ENCODE measurements at regions not wholly inside any gene's neighbourhood (a gene's known extent, or its start where the extent isn't known, plus 50 kb on each side); places are given as distances from the start of the nearest gene placed in this dataset.
A peak's percentile ranks its signal among the peaks of the same experiment; 100 is the strongest.

- TF ChIP-seq CTCF (IDR thresholded peaks at IDR 0.05), result no peak
- DNase-seq (ENCODE audit: low spot score) (no peak), ATAC-seq (ENCODE audit: low FRiP score) (no peak)
Measured at GRCh38 chr4:53783208-53783859, 192.0 kb upstream of the LNX1 start.

GRCh38 chr4:53782458-53782845, 191.2 kb upstream of the LNX1 start:
- no peak for DNase-seq (ENCODE audit: low spot score)
- no peak for ATAC-seq (ENCODE audit: low FRiP score)
- no peak for TF ChIP-seq CTCF (IDR thresholded peaks at IDR 0.05)

- ATAC-seq (ENCODE audit: low FRiP score) (no peak), DNase-seq (ENCODE audit: low spot score) (no peak)
- TF ChIP-seq CTCF (IDR thresholded peaks at IDR 0.05), result no peak
Measured at GRCh38 chr4:53781629-53782457, 190.6 kb upstream of the LNX1 start.

- DNase-seq (ENCODE audit: low spot score), result no peak
- no peak for ATAC-seq (ENCODE audit: low FRiP score)
- TF ChIP-seq CTCF (IDR thresholded peaks at IDR 0.05), result no peak
Measured at GRCh38 chr4:53780736-53781400, 189.6 kb upstream of the LNX1 start.

GRCh38 chr4:53779025-53779424, 187.7 kb upstream of the LNX1 start:
- no peak for DNase-seq (ENCODE audit: low spot score)
- no peak for TF ChIP-seq CTCF (IDR thresholded peaks at IDR 0.05)
- ATAC-seq (ENCODE audit: low FRiP score), result peak; percentile 61

GRCh38 chr4:53778155-53778554, 186.9 kb upstream of the LNX1 start:
- ATAC-seq (ENCODE audit: low FRiP score), result no peak
- no peak for TF ChIP-seq CTCF (IDR thresholded peaks at IDR 0.05)
- DNase-seq (ENCODE audit: low spot score), result no peak

Data from omental fat pad (tissue), 3 donors.